ENCODE measurements at regions not wholly inside any gene's neighbourhood (a gene's known extent, or its start where the extent isn't known, plus 50 kb on each side); places are given as distances from the start of the nearest gene placed in this dataset.

- H3K4me3 ChIP-seq (ENCODE audit: insufficient read depth, low read depth, low read length): no peak overlapping the region
- H3K36me3 ChIP-seq (ENCODE audit: control insufficient read depth, insufficient read depth, low read length): no peaks in the 10 kb centered on the region
- no peak overlapping the region for H4K8ac ChIP-seq (ENCODE audit: low read depth in 2 of 2, low read length in 2 of 2)
- H4K91ac ChIP-seq (ENCODE audit: insufficient read depth, low read depth, low read length): no peak overlapping the region
- H3K18ac ChIP-seq (ENCODE audit: low read depth, low read length): no peak overlapping the region
- POLR2A ChIA-PET (ENCODE audit: unreplicated experiment): no interaction called here
- no peak overlapping the region for H2BK120ac ChIP-seq (ENCODE audit: low read depth, low read length)
- no TSS peak for BruUV-seq (replicated peaks)
- no peak overlapping the region for H3K23ac ChIP-seq (ENCODE audit: low read depth, low read length)
- no peak overlapping the region for H3K14ac ChIP-seq (replicated peaks; ENCODE audit: low read depth, low read length)
- in situ Hi-C loops (cut with MboI; ENCODE audit: low sequenced_read_pairs): no loop called here
- CTCF ChIA-PET: no interaction called here
- no peak overlapping the region for H2AFZ ChIP-seq (replicated peaks; ENCODE audit: low read length, poor library complexity)
- no peak overlapping the region for H3K56ac ChIP-seq (ENCODE audit: extremely low read depth, insufficient read depth, low read length)
- intact Hi-C loops (cut with micrococcal nuclease): no loop called here
- WGBS, 2 experiments (ENCODE audit: extremely low coverage in 2 of 2, insufficient read length in 1 of 2): 61% methylated on average over 4 of the region's 7 CpGs; no CpG with 5 or more reads in 1 of the 2 experiments
- H4K20me1 ChIP-seq (ENCODE audit: insufficient read depth, low read length): no peaks in the 10 kb centered on the region
- H3K4me2 ChIP-seq (ENCODE audit: low read depth, low read length): no peak overlapping the region
- no peak for DNase-seq
- H4K5ac ChIP-seq (ENCODE audit: low read depth, low read length): no peak overlapping the region
- H3K27me3 ChIP-seq (ENCODE audit: control insufficient read depth, insufficient read depth, low read length): peaks cover 7% of the 10 kb centered on the region; the same call in 1 of the 2 replicates
- no peak overlapping the region for H3K9ac ChIP-seq (ENCODE audit: low read depth, low read length)
- TF ChIP-seq RCOR1 (IDR thresholded peaks at IDR 0.05; ENCODE audit: insufficient replicate concordance, low read length) (no peak), USF2 (IDR thresholded peaks at IDR 0.05; ENCODE audit: low read depth, low read length) (no peak), RAD21 (IDR thresholded peaks at IDR 0.05; ENCODE audit: low read length) (no peak), BHLHE40 (IDR thresholded peaks at IDR 0.05; ENCODE audit: low read depth, low read length) (no peak), SMC3 (IDR thresholded peaks at IDR 0.05; ENCODE audit: low read depth, low read length) (no peak), MXI1 (IDR thresholded peaks at IDR 0.05; ENCODE audit: borderline replicate concordance, low read depth, low read length) (no peak), CHD1 (IDR thresholded peaks at IDR 0.05; ENCODE audit: low read depth, low read length) (no peak), MAFK (IDR thresholded peaks at IDR 0.05; ENCODE audit: low read depth, low read length) (no peak), FOS (IDR thresholded peaks at IDR 0.05; ENCODE audit: low read depth, low read length) (no peak), CEBPB (IDR thresholded peaks at IDR 0.05; ENCODE audit: low read depth, low read length) (no peak), MAZ (IDR thresholded peaks at IDR 0.05; ENCODE audit: borderline replicate concordance, low read depth, low read length) (no peak), RFX5 (IDR thresholded peaks at IDR 0.05; ENCODE audit: low read depth, low read length) (no peak), NFE2L2 (IDR thresholded peaks at IDR 0.05; ENCODE audit: low read depth, low read length) (no peak), POLR2A (IDR thresholded peaks at IDR 0.05; ENCODE audit: low read depth, low read length) (no peak)
- TF ChIP-seq, protein P1, sequence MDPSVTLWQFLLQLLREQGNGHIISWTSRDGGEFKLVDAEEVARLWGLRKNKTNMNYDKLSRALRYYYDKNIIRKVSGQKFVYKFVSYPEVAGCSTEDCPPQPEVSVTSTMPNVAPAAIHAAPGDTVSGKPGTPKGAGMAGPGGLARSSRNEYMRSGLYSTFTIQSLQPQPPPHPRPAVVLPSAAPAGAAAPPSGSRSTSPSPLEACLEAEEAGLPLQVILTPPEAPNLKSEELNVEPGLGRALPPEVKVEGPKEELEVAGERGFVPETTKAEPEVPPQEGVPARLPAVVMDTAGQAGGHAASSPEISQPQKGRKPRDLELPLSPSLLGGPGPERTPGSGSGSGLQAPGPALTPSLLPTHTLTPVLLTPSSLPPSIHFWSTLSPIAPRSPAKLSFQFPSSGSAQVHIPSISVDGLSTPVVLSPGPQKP (IDR thresholded peaks at IDR 0.05; ENCODE audit: borderline replicate concordance, low read depth, low read length): no peak
- TF ChIP-seq, protein P2, sequence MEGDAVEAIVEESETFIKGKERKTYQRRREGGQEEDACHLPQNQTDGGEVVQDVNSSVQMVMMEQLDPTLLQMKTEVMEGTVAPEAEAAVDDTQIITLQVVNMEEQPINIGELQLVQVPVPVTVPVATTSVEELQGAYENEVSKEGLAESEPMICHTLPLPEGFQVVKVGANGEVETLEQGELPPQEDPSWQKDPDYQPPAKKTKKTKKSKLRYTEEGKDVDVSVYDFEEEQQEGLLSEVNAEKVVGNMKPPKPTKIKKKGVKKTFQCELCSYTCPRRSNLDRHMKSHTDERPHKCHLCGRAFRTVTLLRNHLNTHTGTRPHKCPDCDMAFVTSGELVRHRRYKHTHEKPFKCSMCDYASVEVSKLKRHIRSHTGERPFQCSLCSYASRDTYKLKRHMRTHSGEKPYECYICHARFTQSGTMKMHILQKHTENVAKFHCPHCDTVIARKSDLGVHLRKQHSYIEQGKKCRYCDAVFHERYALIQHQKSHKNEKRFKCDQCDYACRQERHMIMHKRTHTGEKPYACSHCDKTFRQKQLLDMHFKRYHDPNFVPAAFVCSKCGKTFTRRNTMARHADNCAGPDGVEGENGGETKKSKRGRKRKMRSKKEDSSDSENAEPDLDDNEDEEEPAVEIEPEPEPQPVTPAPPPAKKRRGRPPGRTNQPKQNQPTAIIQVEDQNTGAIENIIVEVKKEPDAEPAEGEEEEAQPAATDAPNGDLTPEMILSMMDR (conservative IDR thresholded peaks at IDR 0.05; ENCODE audit: low read depth, low read length): no peak
- no peaks in the 10 kb centered on the region; the same call in 1 of the 2 replicates for H3K9me1 ChIP-seq (ENCODE audit: insufficient read depth, low read length)
- no peak overlapping the region for H2AK9ac ChIP-seq (replicated peaks; ENCODE audit: low read depth, low read length, poor library complexity)
- no peak overlapping the region for H3K4ac ChIP-seq (ENCODE audit: low read depth, low read length)
- dilution Hi-C loops (cut with HindIII; ENCODE audit: low sequenced_read_pairs, unreplicated experiment): no loop called here
- H3K4me1 ChIP-seq (ENCODE audit: control insufficient read depth, insufficient read depth, low read length): no peaks in the 10 kb centered on the region
- H3K27ac ChIP-seq (ENCODE audit: insufficient read depth, low read length): no peak overlapping the region
- no peaks in the 10 kb centered on the region for H3K9me3 ChIP-seq (ENCODE audit: control insufficient read depth, insufficient read depth, low read length)
- ATAC-seq (ENCODE audit: low read depth): no peak
- H2BK5ac ChIP-seq (ENCODE audit: low read depth, low read length, poor library complexity, severe bottlenecking): no peak overlapping the region
- no peaks in the 10 kb centered on the region for H3K79me1 ChIP-seq (ENCODE audit: low read depth in 1 of 2, low read length in 2 of 2)
- H2BK20ac ChIP-seq (ENCODE audit: low read depth, low read length): no peak overlapping the region
- no peak overlapping the region for H2AK5ac ChIP-seq (ENCODE audit: low read depth, low read length)
- H2BK15ac ChIP-seq (ENCODE audit: low read depth, low read length): no peak overlapping the region
Measured at GRCh38 chr3:13185737-13186434, 112.7 kb upstream of the IQSEC1 start.
